AG09319 (cell line): ENCODE measurements at regions not wholly inside any gene's neighbourhood (a gene's known extent, or its start where the extent isn't known, plus 50 kb on each side); places are given as distances from the start of the nearest gene placed in this dataset.

Experiments
- DNase-seq: peaks from one replicate; pipeline ENCODE4 v3.0.0-alpha.2; 2010; ENCODE audit warnings: low read depth; ENCODE audit errors: extremely low read depth
- CTCF ChIP-seq: IDR thresholded peaks from 2 replicates; pipeline ENCODE4 v1.5.1; 2011; ENCODE audit warnings: low read depth, mild to moderate bottlenecking, inconsistent platforms, low read length, moderate library complexity

- no peak for DNase-seq
- no peak for TF ChIP-seq CTCF
Measured at GRCh38 chr10:54993148-54993547, 192.1 kb upstream of the PCDH15 start.

GRCh38 chr10:54985732-54986131 is 184.7 kb upstream of the PCDH15 start:
- no peak for TF ChIP-seq CTCF
- no peak for DNase-seq

GRCh38 chr10:54983255-54983654 is 182.2 kb upstream of the PCDH15 start:
- no peak for TF ChIP-seq CTCF
- DNase-seq, result no peak

GRCh38 chr10:54962134-54962900 is 161.3 kb upstream of the PCDH15 start:
- no peak for TF ChIP-seq CTCF
- DNase-seq, result no peak

GRCh38 chr10:54961040-54961439 is 160.0 kb upstream of the PCDH15 start:
- no peak for TF ChIP-seq CTCF
- DNase-seq, result no peak

GRCh38 chr10:54958844-54959243 is 157.8 kb upstream of the PCDH15 start:
- DNase-seq, result no peak
- no peak for TF ChIP-seq CTCF

- TF ChIP-seq CTCF, result no peak
- no peak for DNase-seq
Measured at GRCh38 chr10:54947605-54948004, 146.6 kb upstream of the PCDH15 start.
